Skeletal muscle cell (primary cell): ENCODE measurements at regions not wholly inside any gene's neighbourhood (a gene's known extent, or its start where the extent isn't known, plus 50 kb on each side); places are given as distances from the start of the nearest gene placed in this dataset.
"Not testable (repeated sequence)": the region's sequence is repeated elsewhere in the genome, so short reads cannot be mapped to it uniquely, and the experiment has no call there.

Experiments used
- DNase-seq: peaks from one replicate; pipeline ENCODE4 v3.0.0-alpha.2; 2010; ENCODE audit warnings: low read depth
- H3K4me3 ChIP-seq: 2 replicates; pipeline ENCODE4 v1.5.1; 2011; ENCODE audit warnings: low read depth, mild to moderate bottlenecking, control low read depth, low read length, moderate library complexity

DNA sequence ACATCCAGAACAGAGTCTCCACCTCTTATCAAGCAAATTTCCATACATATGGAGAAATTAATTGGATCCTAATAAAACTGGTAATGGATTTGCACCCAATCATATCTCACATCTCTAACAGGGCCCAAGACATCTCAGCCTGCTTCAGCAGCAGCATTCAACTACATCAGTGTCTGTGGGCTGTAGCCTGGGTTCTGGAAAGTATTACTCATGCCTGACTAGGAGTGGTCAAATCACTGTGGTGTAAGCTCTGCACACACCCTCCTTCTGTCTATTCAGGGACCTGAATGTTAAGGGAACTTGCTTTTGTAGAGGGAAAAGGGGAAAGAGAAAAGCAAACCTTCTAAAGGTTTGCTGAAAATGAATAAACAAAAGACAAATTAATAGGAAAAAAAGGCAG is 607.7 kb downstream of the RPIA start:
- not testable (repeated sequence) for DNase-seq, H3K4me3 ChIP-seq

DNA sequence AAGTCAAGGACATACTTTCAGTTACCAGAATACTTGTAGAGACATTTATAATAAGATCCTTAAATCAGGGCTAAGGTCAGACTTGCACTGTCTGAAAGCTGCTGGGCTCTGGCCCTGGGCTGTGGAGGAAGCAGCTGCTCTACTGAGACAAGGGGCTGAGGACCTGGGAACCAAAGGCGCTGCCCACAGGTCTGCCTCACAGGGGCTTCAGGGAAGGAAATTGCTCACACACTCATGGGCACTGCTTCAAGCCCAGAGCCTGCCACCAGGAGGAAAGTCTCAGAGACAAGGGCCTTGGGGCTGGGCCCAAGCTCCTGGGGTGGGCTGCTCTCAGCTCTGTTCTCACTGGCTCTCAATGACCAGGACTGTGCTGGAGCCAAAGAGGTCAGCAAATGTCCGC is 614.1 kb downstream of the RPIA start:
- H3K4me3 ChIP-seq, DNase-seq: not testable (repeated sequence)

DNA sequence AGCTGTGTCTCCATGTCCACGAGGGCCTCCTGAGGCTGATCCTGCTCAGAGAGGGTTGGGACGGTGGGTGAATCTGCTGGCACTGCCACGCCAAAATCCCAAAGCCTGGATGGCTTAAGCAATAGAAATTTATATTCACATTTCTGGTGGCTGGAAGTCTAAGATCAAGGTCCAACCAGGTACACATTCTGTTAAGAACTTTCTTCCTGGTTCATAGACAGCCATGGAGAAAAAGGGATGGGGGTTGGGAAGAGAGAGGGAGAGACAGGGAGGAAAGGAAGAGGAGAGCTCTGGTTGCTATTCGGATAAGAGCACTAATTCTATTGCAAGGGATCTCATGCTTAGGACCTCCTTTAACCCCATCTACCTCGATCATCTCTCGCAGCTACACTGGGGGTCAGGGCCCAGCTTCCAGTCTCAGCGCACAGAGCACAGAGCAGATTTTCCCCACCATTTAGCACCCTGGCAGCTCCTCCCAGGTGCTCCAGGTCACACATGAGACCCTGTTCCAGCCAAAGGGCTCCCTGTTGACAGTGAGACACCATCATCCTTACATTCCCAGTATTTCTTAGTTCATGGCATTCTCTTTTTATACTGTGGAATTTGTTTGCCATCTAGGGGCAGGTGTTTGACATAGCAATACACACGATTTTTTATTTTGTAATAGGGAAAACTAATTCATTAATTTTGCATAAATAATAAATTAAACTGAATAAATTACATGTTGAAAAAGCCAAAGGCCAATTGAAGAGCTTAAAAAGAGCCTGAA is 615.6 kb downstream of the RPIA start:
- not testable (repeated sequence) for DNase-seq, H3K4me3 ChIP-seq

- H3K4me3 ChIP-seq, result not testable (repeated sequence)
These were observed 627.5 kb downstream of the RPIA start for GRCh38 chr2:89318990-89319389.

GRCh38 chr2:89325894-89326293 is 634.4 kb downstream of the RPIA start:
- not testable (repeated sequence) for H3K4me3 ChIP-seq, DNase-seq

More at GRCh38 chr2:89318990-89319389, 627.5 kb downstream of the RPIA start:
- not testable (repeated sequence) for DNase-seq

DNA sequence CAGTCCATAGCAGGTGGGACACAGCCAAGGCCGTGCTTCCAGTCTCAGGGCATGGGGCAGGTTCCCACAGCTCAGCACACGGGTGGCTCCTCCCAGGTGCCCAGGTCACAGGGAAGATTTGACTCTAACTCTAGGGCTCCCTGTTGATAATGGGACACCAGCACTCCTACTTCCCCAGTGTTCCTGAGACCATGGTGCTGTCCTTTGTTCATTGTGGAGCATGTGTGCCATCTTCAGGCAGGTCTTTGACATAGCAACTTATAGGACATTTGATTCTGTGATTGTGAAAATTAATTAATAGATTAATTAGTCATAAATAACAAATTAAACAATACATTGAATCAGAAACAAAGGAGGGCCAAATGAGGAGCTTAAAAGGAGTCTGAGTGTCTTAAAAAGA is 635.0 kb downstream of the RPIA start:
- H3K4me3 ChIP-seq, DNase-seq: not testable (repeated sequence)

DNA sequence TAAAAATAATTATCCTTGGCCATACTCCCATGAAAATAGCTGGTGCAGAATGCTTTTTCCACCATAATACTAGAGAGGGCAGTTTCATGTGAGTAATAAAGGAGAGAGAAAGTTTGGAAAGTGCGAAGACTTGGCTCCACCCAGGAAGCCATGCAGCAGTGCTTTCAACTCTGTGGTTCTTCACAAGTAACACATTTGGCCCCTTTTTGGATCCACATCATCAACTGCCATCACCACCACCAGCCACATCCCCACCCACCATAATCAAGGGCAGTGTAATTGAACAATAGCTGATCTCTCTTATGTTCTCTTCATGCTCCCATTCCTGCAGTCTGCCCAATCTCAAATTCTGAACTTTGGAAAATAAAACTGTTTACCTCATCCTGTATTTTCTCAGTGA is 637.3 kb downstream of the RPIA start:
- not testable (repeated sequence) for H3K4me3 ChIP-seq, DNase-seq
